Stimulated activated CD8-positive, alpha-beta memory T cell treated with anti-CD3 and anti-CD28 coated beads, Interleukin-4, amount 100 ng/mL, for 1 hour (primary cell): ENCODE measurements at regions not wholly inside any gene's neighbourhood (a gene's known extent, or its start where the extent isn't known, plus 50 kb on each side); places are given as distances from the start of the nearest gene placed in this dataset.
A peak's percentile ranks its signal among the peaks of the same experiment; 100 is the strongest.
"Not testable (repeated sequence)": the region's sequence is repeated elsewhere in the genome, so short reads cannot be mapped to it uniquely, and the experiment has no call there.

Experiments
- DNase-seq, 2 donors: peaks; one replicate each; pipeline ENCODE4 v3.0.0-alpha.2; 2020; ENCODE audit warnings: low read depth in 2 of 2, low spot score in 1 of 2

DNA sequence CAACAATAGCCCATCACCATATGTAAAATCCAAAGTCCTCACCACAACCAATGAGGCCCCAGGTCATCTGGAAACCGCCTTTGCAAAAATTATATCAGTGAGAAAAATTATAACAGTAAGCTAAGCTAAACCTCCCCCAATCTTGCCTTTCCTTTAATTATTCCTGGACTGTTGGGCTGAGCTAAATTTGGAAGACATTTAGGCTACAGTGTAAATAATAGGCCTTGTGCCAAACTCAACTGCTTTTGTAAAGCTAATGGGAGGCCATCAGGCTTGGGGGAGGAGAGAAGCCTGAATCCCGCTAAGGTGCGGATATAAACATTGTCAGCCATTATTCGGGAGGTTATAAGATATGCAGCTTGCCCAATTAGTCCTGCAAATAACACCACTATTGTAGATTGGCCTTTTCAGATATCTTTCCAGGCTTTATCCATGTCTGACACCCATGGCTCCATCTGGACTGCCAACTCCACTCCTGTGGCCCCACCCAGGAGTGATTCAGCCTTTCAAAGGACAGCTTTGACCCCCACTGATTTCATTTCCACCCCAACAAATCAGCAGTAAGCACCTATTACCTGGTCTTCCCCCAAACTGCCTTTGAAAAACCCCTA, 53.0 kb upstream of the CA12 start:
- no peak for DNase-seq

DNA sequence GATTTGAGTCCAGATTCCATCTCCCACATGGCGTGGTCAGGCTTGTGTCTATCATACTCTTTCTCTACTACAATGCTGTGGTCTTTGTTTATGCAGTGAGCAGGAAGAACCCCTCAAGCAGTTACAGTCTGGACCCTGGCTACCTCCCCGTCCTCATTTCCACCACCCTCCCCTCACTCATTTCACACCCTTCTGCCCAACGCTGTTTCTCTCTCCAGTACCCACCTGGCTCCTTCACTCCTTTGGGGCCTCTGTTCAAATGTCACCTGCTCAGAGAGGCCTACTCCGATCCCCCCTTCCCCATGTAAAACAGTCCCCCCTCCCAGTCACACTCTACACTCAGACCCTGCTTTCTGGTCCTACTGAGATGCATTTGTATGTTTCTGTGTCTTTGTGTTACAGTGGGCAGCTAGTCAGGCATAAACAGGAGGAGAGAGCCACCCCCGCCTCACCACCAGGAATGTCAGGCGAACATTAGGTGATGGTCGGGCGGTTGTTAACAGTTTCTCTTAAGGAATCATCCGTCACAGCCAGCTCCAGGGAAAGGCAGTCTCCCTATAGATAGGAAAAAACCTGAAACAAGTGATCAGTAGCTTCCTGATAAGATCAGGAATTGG, 53.7 kb upstream of the CA12 start:
- DNase-seq, result no peak

DNA sequence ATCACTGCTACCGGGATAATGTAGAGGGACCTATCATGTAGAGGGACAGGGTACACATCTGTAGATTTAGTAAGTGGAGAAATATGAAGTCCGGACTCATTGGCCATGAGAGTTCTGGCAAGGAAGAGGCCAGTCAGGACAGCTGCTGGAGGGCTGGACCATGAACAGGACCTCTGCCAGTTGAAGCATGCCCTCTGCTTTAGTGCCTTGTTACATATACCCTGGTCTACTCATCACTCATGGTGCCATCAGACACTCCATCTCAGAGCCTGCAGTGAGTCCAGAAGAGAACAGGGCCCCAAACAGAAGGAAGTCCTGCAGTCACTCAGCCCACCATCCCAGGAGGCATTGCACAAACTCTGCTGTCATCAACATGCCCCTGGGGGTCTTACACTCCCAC, 54.7 kb upstream of the CA12 start:
- no peak for DNase-seq

- peak; percentile 19 to 58 for DNase-seq
Observed at GRCh38 chr15:63436872-63437375, 55.3 kb upstream of the CA12 start.

DNA sequence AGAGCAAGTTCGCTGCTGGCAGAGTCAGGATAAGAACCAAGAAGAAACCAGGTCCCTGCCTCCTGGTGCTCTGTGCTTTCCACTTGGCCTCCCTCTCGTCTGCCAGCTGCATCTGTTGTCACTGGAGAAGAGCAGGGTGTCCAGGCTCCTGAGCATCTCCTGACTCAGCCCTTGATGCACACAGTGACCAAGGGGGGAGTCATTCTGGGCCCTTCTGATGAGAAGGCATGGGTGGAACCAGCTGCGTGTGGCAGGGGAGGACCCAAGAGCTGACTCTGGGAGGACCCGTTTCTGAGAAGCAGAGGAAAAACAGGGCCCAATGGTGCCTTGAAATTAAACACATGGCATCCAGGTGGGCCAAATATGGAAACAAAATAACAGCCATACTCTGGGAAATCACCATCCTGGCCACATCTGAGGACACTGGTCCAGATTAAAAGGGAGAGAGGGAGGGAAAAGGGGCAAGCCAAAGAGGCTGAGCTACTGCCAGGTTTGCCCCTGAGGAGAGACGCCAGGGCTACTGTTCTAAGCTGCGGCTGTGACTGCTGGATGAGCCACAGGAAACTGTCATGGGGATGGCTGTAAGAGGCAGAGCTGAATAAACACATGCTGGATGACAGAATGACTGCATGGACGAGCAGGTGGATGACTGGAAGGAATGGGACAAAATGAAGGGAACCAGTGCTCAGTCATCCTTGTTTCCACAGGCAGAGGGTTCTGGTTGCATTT, 58.1 kb upstream of the CA12 start:
- DNase-seq, result no peak

DNA sequence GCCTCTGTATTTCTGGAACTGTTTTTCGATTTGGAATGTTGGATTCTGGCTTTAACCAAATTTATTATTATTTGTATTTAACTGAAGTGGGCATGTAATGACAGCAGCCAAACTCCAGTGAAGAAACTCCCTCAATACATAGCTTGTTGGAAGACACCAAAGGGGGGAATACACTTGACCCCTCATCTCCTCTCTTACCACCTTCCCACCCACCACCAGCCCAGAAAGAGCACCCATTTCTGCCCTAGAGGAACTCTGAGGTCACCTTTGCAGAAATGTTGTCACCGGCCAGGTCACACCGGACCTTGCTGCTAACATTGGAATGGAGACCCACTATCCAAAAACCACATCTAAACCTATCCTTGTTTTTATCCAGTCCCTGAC, 58.6 kb upstream of the CA12 start:
- no peak for DNase-seq

- DNase-seq, result no peak
Observed at GRCh38 chr15:63440756-63441155, 59.1 kb upstream of the CA12 start.

DNA sequence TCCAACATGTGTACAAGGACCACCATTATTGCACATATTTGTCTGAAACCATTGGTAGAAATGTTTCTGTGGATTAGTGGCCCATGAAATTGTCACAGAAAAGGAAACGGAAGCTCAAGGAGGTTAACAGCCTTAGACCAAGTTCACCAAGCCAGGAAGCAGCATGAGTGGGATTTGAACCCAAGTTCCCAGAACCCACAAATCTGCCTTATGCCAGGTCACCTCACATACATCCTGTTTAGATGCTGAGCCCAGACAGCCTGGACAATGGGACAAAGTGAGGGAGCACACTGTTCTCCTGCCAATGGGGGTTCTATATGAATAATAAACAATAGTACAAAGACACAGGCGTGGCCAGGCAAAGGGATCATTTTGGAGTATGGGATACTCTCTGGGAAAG, 59.6 kb upstream of the CA12 start:
- DNase-seq, result no peak

DNA sequence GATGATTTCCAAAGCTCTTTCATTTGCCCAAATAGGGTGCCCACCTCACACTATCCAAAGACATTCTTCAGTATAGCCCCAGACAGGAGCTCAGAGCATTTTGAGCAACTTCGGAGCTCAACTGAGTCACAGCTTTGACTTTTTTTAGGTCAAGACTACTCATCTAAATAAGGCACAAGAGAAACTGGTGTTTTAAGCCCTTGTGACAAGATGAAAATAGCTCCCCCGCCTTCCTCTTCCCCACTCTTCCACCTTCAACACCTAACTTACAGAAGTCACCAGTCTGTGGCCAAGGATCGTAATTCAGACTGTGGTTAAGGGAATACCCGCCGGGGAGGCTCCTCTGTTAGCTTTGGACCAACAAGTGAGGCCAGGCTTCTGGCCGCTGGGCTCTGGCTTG, 60.4 kb upstream of the CA12 start:
- no peak for DNase-seq

- DNase-seq, result no peak
Observed at GRCh38 chr15:63444611-63445010, 59.8 kb upstream of the USP3 start.

GRCh38 chr15:63446255-63446654, 58.1 kb upstream of the USP3 start:
- no peak for DNase-seq

GRCh38 chr15:63447017-63447676, 57.2 kb upstream of the USP3 start:
- DNase-seq, result no peak

- DNase-seq, result no peak
Observed at GRCh38 chr15:63448266-63448665, 56.1 kb upstream of the USP3 start.

- not testable (repeated sequence) for DNase-seq
Observed at GRCh38 chr15:63448872-63449555, 55.4 kb upstream of the USP3 start.

DNA sequence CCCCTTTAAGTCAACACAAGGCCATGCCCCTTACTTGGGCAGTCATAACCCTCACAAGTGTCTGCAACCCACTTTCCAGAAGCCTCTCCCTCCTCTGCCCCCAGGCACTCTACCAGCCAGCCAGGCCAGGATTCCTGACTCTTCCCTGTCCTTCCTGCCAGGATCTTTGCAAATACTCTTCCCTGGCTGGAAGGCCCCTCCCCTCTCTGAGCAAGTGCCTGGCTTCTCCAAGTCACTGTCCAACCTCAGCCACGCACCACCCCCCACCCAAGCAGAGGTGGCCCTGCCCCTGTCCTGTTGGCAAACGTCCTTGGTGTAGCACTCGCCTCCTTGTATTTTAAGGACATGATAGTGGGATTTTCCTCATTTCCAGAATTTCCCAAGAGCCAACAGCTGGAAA, 54.7 kb upstream of the USP3 start:
- no peak for DNase-seq

- DNase-seq, result no peak
Observed at GRCh38 chr15:63450884-63451225, 53.5 kb upstream of the USP3 start.

GRCh38 chr15:63451671-63452315, 52.6 kb upstream of the USP3 start:
- DNase-seq, result no peak

GRCh38 chr15:63452552-63453136, 51.7 kb upstream of the USP3 start:
- no peak for DNase-seq

- no peak for DNase-seq
Observed at GRCh38 chr15:63453186-63453905, 51.0 kb upstream of the USP3 start.
